ENCODE measurements at regions not wholly inside any gene's neighbourhood (a gene's known extent, or its start where the extent isn't known, plus 50 kb on each side); places are given as distances from the start of the nearest gene placed in this dataset.

GRCh38 chr4:111045992-111046391, 423.1 kb upstream of the PITX2 start:
- Histone ChIP-seq H3K4me1 (ENCODE audit: insufficient read depth, low read length) (no peaks in the 10 kb centered on the region), H3K27me3 (ENCODE audit: insufficient read depth, low read length, poor library complexity, severe bottlenecking) (no peaks in the 10 kb centered on the region), H3K9me3 (ENCODE audit: low read length) (no peaks in the 10 kb centered on the region), H3K4me3 (ENCODE audit: low read length) (no peak overlapping the region), H3K27ac (ENCODE audit: low read depth, low read length) (no peak overlapping the region), H3K36me3 (ENCODE audit: insufficient read depth, low read length) (no peaks in the 10 kb centered on the region)
- no peak for DNase-seq
- Mint-ChIP-seq H3K27me3 (no peaks in the 10 kb centered on the region), H3K4me3 (no peak overlapping the region), H3K9me3 (peaks cover 7 to 27% (median 14%) of the 10 kb centered on the region in 5 donors), H3K36me3 (no peaks in the 10 kb centered on the region), H3K4me1 (no peaks in the 10 kb centered on the region), H3K27ac (no peak overlapping the region)
- POLR2A ChIA-PET: no interaction called here
- CTCF ChIA-PET: no interaction called here

GRCh38 chr4:111046811-111047210, 423.9 kb upstream of the PITX2 start:
- H3K36me3 Mint-ChIP-seq: no peaks in the 10 kb centered on the region
- no peaks in the 10 kb centered on the region for H3K4me1 Mint-ChIP-seq
- Histone ChIP-seq H3K27me3 (ENCODE audit: insufficient read depth, low read length, poor library complexity, severe bottlenecking) (no peaks in the 10 kb centered on the region), H3K4me3 (ENCODE audit: low read length) (no peak overlapping the region), H3K9me3 (ENCODE audit: low read length) (no peaks in the 10 kb centered on the region), H3K4me1 (ENCODE audit: insufficient read depth, low read length) (no peaks in the 10 kb centered on the region), H3K27ac (ENCODE audit: low read depth, low read length) (no peak overlapping the region), H3K36me3 (ENCODE audit: insufficient read depth, low read length) (no peaks in the 10 kb centered on the region)
- H3K4me3 Mint-ChIP-seq: no peak overlapping the region
- ChIA-PET POLR2A (no interaction called here), CTCF (no interaction called here)
- no peaks in the 10 kb centered on the region for H3K27me3 Mint-ChIP-seq
- H3K27ac Mint-ChIP-seq: no peak overlapping the region
- DNase-seq: no peak
- peaks cover 9 to 32% (median 16%) of the 10 kb centered on the region in 5 donors for H3K9me3 Mint-ChIP-seq

GRCh38 chr4:111048316-111048715, 425.4 kb upstream of the PITX2 start:
- H3K27me3 Mint-ChIP-seq: no peaks in the 10 kb centered on the region
- H3K9me3 ChIP-seq (ENCODE audit: low read length): no peaks in the 10 kb centered on the region
- no peak overlapping the region for H3K4me3 Mint-ChIP-seq
- no peaks in the 10 kb centered on the region for H3K27me3 ChIP-seq (ENCODE audit: insufficient read depth, low read length, poor library complexity, severe bottlenecking)
- ChIA-PET POLR2A (no interaction called here), CTCF (no interaction called here)
- H3K27ac ChIP-seq (ENCODE audit: low read depth, low read length): no peak overlapping the region
- no peaks in the 10 kb centered on the region for H3K36me3 Mint-ChIP-seq
- DNase-seq: no peak
- no peak overlapping the region for H3K4me3 ChIP-seq (ENCODE audit: low read length)
- peaks cover 9 to 34% (median 21%) of the 10 kb centered on the region in 5 donors for H3K9me3 Mint-ChIP-seq
- no peaks in the 10 kb centered on the region for H3K4me1 Mint-ChIP-seq
- no peaks in the 10 kb centered on the region for H3K36me3 ChIP-seq (ENCODE audit: insufficient read depth, low read length)
- H3K4me1 ChIP-seq (ENCODE audit: insufficient read depth, low read length): no peaks in the 10 kb centered on the region
- H3K27ac Mint-ChIP-seq: no peak overlapping the region

GRCh38 chr4:111064342-111064993, 441.6 kb upstream of the PITX2 start:
- no peaks in the 10 kb centered on the region for H3K4me1 ChIP-seq (ENCODE audit: insufficient read depth, low read length)
- ChIA-PET POLR2A (no interaction called here), CTCF (no interaction called here)
- Mint-ChIP-seq H3K4me1 (no peaks in the 10 kb centered on the region), H3K4me3 (no peak overlapping the region), H3K36me3 (no peaks in the 10 kb centered on the region), H3K9me3 (peaks cover 0 to 3% (median 0%) of the 10 kb centered on the region in 5 donors), H3K27ac (no peak overlapping the region), H3K27me3 (no peaks in the 10 kb centered on the region)
- no peaks in the 10 kb centered on the region for H3K27me3 ChIP-seq (ENCODE audit: insufficient read depth, low read length, poor library complexity, severe bottlenecking)
- DNase-seq: no peak
- H3K36me3 ChIP-seq (ENCODE audit: insufficient read depth, low read length): no peaks in the 10 kb centered on the region
- no peak overlapping the region for H3K4me3 ChIP-seq (ENCODE audit: low read length)
- H3K27ac ChIP-seq (ENCODE audit: low read depth, low read length): no peak overlapping the region
- H3K9me3 ChIP-seq (ENCODE audit: low read length): no peaks in the 10 kb centered on the region

- Mint-ChIP-seq H3K4me3 (no peak overlapping the region), H3K27ac (no peak overlapping the region), H3K27me3 (no peaks in the 10 kb centered on the region), H3K9me3 (peaks cover 0 to 3% (median 0%) of the 10 kb centered on the region in 5 donors), H3K36me3 (no peaks in the 10 kb centered on the region), H3K4me1 (no peaks in the 10 kb centered on the region)
- H3K4me3 ChIP-seq (ENCODE audit: low read length): no peak overlapping the region
- ChIA-PET CTCF (no interaction called here), POLR2A (no interaction called here)
- H3K4me1 ChIP-seq (ENCODE audit: insufficient read depth, low read length): no peaks in the 10 kb centered on the region
- no peaks in the 10 kb centered on the region for H3K27me3 ChIP-seq (ENCODE audit: insufficient read depth, low read length, poor library complexity, severe bottlenecking)
- no peak overlapping the region for H3K27ac ChIP-seq (ENCODE audit: low read depth, low read length)
- H3K9me3 ChIP-seq (ENCODE audit: low read length): no peaks in the 10 kb centered on the region
- H3K36me3 ChIP-seq (ENCODE audit: insufficient read depth, low read length): no peaks in the 10 kb centered on the region
- DNase-seq: no peak
Measured at GRCh38 chr4:111066001-111066400, 443.1 kb upstream of the PITX2 start.

- no peaks in the 10 kb centered on the region for H3K36me3 ChIP-seq (ENCODE audit: insufficient read depth, low read length)
Measured at GRCh38 chr4:111066447-111066846, 443.6 kb upstream of the PITX2 start.

GRCh38 chr4:111066887-111067286, 444.0 kb upstream of the PITX2 start:
- Histone ChIP-seq H3K27me3 (ENCODE audit: insufficient read depth, low read length, poor library complexity, severe bottlenecking) (no peaks in the 10 kb centered on the region), H3K4me3 (ENCODE audit: low read length) (no peak overlapping the region), H3K9me3 (ENCODE audit: low read length) (no peaks in the 10 kb centered on the region), H3K36me3 (ENCODE audit: insufficient read depth, low read length) (no peaks in the 10 kb centered on the region), H3K27ac (ENCODE audit: low read depth, low read length) (no peak overlapping the region), H3K4me1 (ENCODE audit: insufficient read depth, low read length) (no peaks in the 10 kb centered on the region)
- H3K9me3 Mint-ChIP-seq: peaks cover 0 to 3% (median 2%) of the 10 kb centered on the region in 5 donors
- CTCF ChIA-PET: no interaction called here
- H3K36me3 Mint-ChIP-seq: no peaks in the 10 kb centered on the region
- H3K27me3 Mint-ChIP-seq: no peaks in the 10 kb centered on the region
- H3K4me1 Mint-ChIP-seq: no peaks in the 10 kb centered on the region
- POLR2A ChIA-PET: no interaction called here
- DNase-seq: no peak
- no peak overlapping the region for H3K4me3 Mint-ChIP-seq
- H3K27ac Mint-ChIP-seq: no peak overlapping the region

More at GRCh38 chr4:111066447-111066846, 443.6 kb upstream of the PITX2 start:
- Histone ChIP-seq H3K27me3 (ENCODE audit: insufficient read depth, low read length, poor library complexity, severe bottlenecking) (no peaks in the 10 kb centered on the region), H3K9me3 (ENCODE audit: low read length) (no peaks in the 10 kb centered on the region), H3K4me3 (ENCODE audit: low read length) (no peak overlapping the region), H3K27ac (ENCODE audit: low read depth, low read length) (no peak overlapping the region), H3K4me1 (ENCODE audit: insufficient read depth, low read length) (no peaks in the 10 kb centered on the region)
- H3K9me3 Mint-ChIP-seq: peaks cover 0 to 3% (median 2%) of the 10 kb centered on the region in 5 donors
- no peaks in the 10 kb centered on the region for H3K36me3 Mint-ChIP-seq
- no peaks in the 10 kb centered on the region for H3K27me3 Mint-ChIP-seq
- H3K27ac Mint-ChIP-seq: no peak overlapping the region
- CTCF ChIA-PET: no interaction called here
- POLR2A ChIA-PET: no interaction called here
- no peaks in the 10 kb centered on the region for H3K4me1 Mint-ChIP-seq
- no peak overlapping the region for H3K4me3 Mint-ChIP-seq
- no peak for DNase-seq

GRCh38 chr4:111068883-111069282, 446.0 kb upstream of the PITX2 start:
- no peak for DNase-seq
- Histone ChIP-seq H3K27me3 (ENCODE audit: insufficient read depth, low read length, poor library complexity, severe bottlenecking) (no peaks in the 10 kb centered on the region), H3K36me3 (ENCODE audit: insufficient read depth, low read length) (no peaks in the 10 kb centered on the region), H3K9me3 (ENCODE audit: low read length) (no peaks in the 10 kb centered on the region), H3K4me1 (ENCODE audit: insufficient read depth, low read length) (no peaks in the 10 kb centered on the region), H3K4me3 (ENCODE audit: low read length) (no peak overlapping the region), H3K27ac (ENCODE audit: low read depth, low read length) (no peak overlapping the region)
- Mint-ChIP-seq H3K36me3 (no peaks in the 10 kb centered on the region), H3K4me3 (no peak overlapping the region), H3K4me1 (no peaks in the 10 kb centered on the region), H3K9me3 (peaks cover under 1 to 6% (median 3%) of the 10 kb centered on the region in 5 donors), H3K27ac (no peak overlapping the region), H3K27me3 (no peaks in the 10 kb centered on the region)
- POLR2A ChIA-PET: no interaction called here
- CTCF ChIA-PET: no interaction called here

GRCh38 chr4:111070390-111070789, 447.5 kb upstream of the PITX2 start:
- no peaks in the 10 kb centered on the region for H3K4me1 Mint-ChIP-seq
- no peak overlapping the region for H3K27ac Mint-ChIP-seq
- Histone ChIP-seq H3K4me1 (ENCODE audit: insufficient read depth, low read length) (no peaks in the 10 kb centered on the region), H3K27ac (ENCODE audit: low read depth, low read length) (no peak overlapping the region), H3K36me3 (ENCODE audit: insufficient read depth, low read length) (no peaks in the 10 kb centered on the region), H3K27me3 (ENCODE audit: insufficient read depth, low read length, poor library complexity, severe bottlenecking) (no peaks in the 10 kb centered on the region), H3K9me3 (ENCODE audit: low read length) (no peaks in the 10 kb centered on the region), H3K4me3 (ENCODE audit: low read length) (no peak overlapping the region)
- H3K36me3 Mint-ChIP-seq: no peaks in the 10 kb centered on the region
- H3K9me3 Mint-ChIP-seq: peaks cover 4 to 7% (median 6%) of the 10 kb centered on the region in 5 donors
- no peaks in the 10 kb centered on the region for H3K27me3 Mint-ChIP-seq
- H3K4me3 Mint-ChIP-seq: no peak overlapping the region
- CTCF ChIA-PET: no interaction called here
- no peak for DNase-seq
- POLR2A ChIA-PET: no interaction called here
